ENCODE measurements at regions not wholly inside any gene's neighbourhood (a gene's known extent, or its start where the extent isn't known, plus 50 kb on each side); places are given as distances from the start of the nearest gene placed in this dataset.

GRCh38 chr16:6364846-6365245 lies 967.8 kb upstream of the RBFOX1 start:
- no peak for DNase-seq

- DNase-seq, result peak in 1 of 14 donors; percentile 86
Measured at GRCh38 chr16:6363896-6364607, 968.6 kb upstream of the RBFOX1 start.

GRCh38 chr16:6363396-6363795 lies 969.2 kb upstream of the RBFOX1 start:
- no peak for DNase-seq

DNA sequence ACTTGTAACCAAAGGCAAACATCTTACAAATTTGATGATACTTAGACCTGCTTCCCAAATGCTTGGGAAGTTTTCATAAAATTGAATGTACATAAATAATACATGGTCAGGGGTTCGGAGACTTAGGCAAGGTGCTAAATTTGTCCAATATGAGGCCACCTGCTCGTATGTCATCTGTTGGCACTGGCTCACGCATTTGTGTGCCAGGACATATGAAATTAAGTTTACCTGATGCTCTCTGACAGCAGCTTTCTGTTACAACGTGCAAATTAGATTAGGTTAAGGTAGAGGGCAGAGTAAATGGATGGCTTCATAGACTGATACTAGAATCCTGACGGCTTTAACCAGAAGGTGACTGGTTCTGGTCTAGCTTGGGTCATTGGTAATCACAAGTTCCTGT lies 970.3 kb upstream of the RBFOX1 start:
- peak in 1 of 14 donors; percentile 66 for DNase-seq

DNA sequence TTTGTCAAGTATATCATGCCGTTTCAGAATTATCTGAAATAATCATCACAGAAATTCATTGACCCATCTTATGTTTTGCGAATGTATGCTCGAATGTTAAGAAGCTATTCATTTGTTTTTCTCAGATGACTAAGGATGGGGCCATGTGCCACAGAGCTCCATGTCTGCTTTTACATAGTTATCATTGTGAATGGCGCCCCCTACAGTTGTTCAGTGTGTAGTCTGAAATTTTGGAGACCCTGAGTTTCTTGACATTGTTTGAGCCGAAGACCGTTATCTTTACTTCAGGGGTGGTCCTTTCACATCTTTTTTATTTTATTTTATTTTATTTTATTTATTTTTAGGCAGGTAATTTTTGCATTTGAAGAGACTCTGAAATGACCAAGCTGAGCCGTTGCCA lies 972.0 kb upstream of the RBFOX1 start:
- no peak for DNase-seq

DNA sequence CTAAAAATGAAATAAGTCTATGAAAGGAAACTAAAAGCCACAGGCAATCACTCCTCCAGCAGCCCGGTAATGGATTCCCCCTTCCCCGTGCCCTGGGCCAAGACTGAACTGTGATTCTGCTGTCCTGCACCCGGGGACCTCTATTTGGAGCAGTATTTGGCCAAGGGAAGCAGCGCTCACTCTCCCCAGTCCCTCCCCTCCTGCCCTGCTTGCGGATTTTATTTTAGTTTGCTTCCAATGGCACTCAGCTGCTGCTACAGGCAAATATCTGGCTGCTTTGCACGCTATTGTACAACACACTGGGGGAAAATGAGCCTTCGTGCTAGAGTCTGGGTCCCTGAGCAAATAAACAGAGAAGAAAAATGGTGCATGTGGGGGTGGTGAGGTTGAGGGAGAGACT lies 975.7 kb upstream of the RBFOX1 start:
- peak in 2 of 14 donors; percentile 1 to 44 for DNase-seq

DNA sequence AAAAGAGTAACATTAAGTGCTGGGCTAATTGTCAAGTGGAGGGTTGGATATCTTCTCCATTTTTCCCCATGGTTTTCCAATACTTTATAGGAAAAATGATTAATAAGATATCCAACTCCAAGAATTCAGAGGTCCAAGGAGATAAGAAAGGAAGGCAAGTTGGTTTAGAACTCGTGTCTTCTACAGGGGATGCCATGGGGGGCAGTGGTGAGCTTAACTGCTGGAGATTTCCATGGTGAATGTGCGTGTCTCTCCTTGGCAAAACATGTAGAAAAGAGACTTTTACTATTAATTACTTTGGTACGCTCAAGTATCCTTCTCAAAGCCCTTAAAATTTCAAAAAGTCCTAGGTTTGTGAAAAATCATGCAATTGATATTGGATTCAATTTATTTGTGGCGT lies 982.9 kb upstream of the RBFOX1 start:
- no peak for DNase-seq

GRCh38 chr16:6345090-6345489 lies 987.6 kb upstream of the RBFOX1 start:
- no peak for DNase-seq

GRCh38 chr16:6343157-6343556 lies 989.5 kb upstream of the RBFOX1 start:
- DNase-seq, result no peak

GRCh38 chr16:6341981-6342380 lies 990.7 kb upstream of the RBFOX1 start:
- no peak for DNase-seq

- DNase-seq, result no peak
Measured at GRCh38 chr16:6335072-6335471, 997.6 kb upstream of the RBFOX1 start.

GRCh38 chr16:6331770-6332169 lies 1000.9 kb upstream of the RBFOX1 start:
- DNase-seq, result no peak

DNA sequence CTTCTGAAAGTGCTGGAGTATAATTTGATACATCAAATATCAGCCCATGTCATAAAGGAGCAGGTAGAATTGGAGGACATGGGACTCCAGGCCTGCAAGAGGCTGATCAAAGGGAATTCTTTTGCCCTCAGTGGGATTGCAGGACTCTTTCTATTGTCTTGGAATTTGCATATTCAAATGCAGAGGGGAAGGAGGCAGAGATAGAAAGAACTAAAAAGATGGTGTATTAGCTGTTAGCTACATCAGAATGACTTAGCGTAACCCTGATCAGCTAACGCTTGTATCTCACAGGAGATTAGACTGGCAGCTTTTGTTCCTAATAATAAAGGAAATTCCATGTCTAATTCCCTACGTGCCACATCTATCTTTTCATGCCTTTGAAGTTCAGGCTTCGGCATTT lies 1014.7 kb upstream of the RBFOX1 start:
- DNase-seq, result no peak

GRCh38 chr16:6309271-6309670 lies 1023.4 kb upstream of the RBFOX1 start:
- DNase-seq, result peak in 1 of 14 donors; percentile 1

DNA sequence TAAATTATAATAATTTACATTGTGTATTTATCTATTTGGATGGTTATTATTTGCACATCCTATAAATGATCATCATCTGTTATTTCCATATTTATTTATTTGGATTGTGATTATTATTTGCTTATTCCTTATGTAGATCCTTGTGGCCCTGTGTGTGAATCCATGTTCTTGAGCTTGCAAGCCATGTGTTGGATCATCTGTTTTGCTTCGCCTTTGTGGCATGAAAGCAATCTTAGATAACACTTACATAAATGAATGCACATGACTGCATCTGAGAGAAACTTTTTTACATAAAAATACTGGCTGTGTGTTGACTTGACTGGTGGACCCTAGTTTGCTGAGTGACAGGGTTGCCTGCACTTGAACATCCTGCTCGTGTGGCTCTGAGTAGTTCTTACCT lies 1024.5 kb upstream of the RBFOX1 start:
- DNase-seq, result no peak

DNA sequence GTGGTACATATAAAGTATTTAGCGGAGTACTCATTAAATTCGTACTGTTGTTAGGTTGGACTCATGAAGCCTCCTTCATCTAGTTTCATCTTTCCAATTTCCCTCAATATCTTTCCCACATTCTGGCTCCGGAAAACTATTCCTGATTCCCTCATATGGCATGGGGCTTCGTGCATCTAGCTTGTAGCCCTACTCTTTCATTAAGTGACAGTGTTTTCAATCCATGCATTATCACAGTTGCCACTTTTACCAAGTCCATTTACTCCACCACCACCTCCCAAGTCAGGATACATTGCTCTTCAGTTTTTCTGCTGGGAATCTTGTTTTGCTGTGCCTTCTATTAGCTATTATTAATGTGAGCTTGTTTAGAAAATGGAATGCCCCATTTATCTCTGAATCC lies 1032.1 kb upstream of the RBFOX1 start:
- DNase-seq, result no peak

GRCh38 chr16:6297666-6298410 lies 1034.8 kb upstream of the RBFOX1 start:
- DNase-seq, result no peak

DNA sequence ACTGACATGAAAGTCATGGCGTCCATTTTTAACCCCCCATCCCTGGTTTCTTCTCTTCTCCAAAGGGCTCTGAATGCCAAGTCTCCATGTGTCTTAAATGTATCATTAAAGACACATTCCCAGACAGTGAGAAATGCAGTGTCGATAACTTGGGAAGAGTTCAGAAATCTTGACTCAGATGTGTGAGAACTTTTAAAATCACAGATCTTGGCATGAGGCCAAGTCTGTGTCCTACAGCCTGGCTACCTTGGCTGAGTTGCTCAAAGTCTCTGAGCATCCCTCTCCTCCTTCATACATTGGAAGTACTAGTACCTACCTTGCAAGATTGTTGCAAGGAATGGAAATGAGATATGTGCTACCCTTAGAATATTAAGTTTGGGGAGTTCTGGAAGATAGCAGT lies 1046.5 kb upstream of the RBFOX1 start:
- DNase-seq, result no peak

DNA sequence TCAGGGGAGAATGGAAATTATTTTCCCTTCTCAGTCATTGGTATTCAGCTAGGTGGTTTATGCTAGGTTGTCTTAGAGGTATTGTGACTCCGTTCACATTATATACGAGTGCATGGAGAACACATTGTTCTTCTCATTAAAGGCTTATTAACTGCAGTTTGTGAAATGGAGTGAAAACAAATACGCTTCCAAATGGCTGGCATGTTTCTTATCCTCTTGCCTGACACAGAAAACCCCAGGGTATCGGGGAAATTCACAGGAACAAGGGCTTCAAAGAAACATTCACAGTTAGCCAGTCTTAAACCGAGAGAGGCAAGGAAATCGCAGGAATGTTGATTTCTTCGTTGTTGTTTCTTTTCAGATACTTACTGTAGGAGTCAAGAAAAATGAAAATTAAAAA lies 1047.9 kb upstream of the RBFOX1 start:
- DNase-seq, result no peak

- DNase-seq, result no peak
Measured at GRCh38 chr16:6281994-6282393, 1050.7 kb upstream of the RBFOX1 start.

- no peak for DNase-seq
Measured at GRCh38 chr16:6281274-6281673, 1051.4 kb upstream of the RBFOX1 start.

DNA sequence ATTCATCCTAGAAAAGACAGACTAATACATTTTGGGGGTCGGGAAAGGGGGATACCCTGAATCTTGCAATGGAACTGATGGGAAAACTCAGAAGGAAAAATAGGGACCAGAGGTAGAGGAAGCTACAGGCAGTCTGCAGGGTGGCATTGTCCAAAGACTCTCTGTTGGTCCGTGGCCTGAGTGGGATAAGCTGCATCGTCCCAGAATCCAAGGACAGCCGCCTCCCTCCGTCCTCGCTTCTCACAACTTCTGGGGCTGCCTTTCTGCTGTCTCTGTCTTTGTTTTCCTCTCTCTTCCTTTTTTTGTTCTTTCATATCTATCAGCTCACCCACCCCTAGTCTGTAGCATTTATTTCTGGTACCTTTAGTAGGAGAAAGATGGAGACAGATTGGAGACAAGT lies 1052.6 kb upstream of the RBFOX1 start:
- no peak for DNase-seq

GRCh38 chr16:6279286-6279685 lies 1053.4 kb upstream of the RBFOX1 start:
- no peak for DNase-seq

- no peak for DNase-seq
Measured at GRCh38 chr16:6274351-6274750, 1058.3 kb upstream of the RBFOX1 start.

Data from C1 segment of cervical spinal cord (tissue), 14 donors.